Endothelial cell of umbilical vein (primary cell): ENCODE measurements at regions not wholly inside any gene's neighbourhood (a gene's known extent, or its start where the extent isn't known, plus 50 kb on each side); places are given as distances from the start of the nearest gene placed in this dataset.

Source experiments
- BruUV-seq: library from RNA; stranded (reverse); fragments of 400-500 nt; replicated peaks from 2 replicates; lab custom pipeline; 2021; lab: Mats Ljungman, UMichigan
- CTCF ChIA-PET: fragments of 300-600, 350-600 bp; sonication (Branson Sonifier 250); formaldehyde crosslinking; loops from one replicate; lab custom pipeline; 2021; ENCODE audit warnings: antibody characterized with exemption, inconsistent platforms; lab: Charles Lee
- POLR2A ChIA-PET: fragments of 300-600, 350-600 bp; sonication (Branson Sonifier 250); formaldehyde crosslinking; loops from one replicate; lab custom pipeline; 2021; ENCODE audit warnings: antibody characterized with exemption, inconsistent platforms; lab: Charles Lee
- DNase-seq: peaks from one replicate; pipeline ENCODE4 v3.0.0-alpha.2; 2011; ENCODE audit warnings: low read depth, low spot score
- FAIRE-seq: peaks from 2 replicates; lab custom pipeline; 2011; peaks lifted over from hg19 to GRCh38; lab: Jason Lieb, UNC
- H2AFZ ChIP-seq: 2 replicates; pipeline ENCODE4 v1.6.0; 2012; ENCODE audit warnings: low read depth, low read length, control low read depth, inconsistent platforms
- H3K27ac ChIP-seq: 2 replicates; pipeline ENCODE4 v1.5.1; 2011; ENCODE audit warnings: low read depth, mild to moderate bottlenecking, control low read depth, low read length, moderate library complexity; ENCODE audit not compliant: insufficient read depth
- H3K27me3 ChIP-seq, 2 experiments: 2 replicates each; pipeline versions ENCODE4 v1.6.0 to v1.6.1; 2011; ENCODE audit warnings: low read length in 2 of 2, mixed read lengths in 1 of 2; ENCODE audit not compliant: control insufficient read depth in 2 of 2, insufficient read depth in 2 of 2
- H3K36me3 ChIP-seq, 2 experiments: 2 replicates in 1 of 2; 3 replicates in 1 of 2; pipeline ENCODE4 v1.5.1; 2011; ENCODE audit warnings: low read length in 2 of 2, mild to moderate bottlenecking in 1 of 2, moderate library complexity in 1 of 2; ENCODE audit not compliant: control insufficient read depth in 2 of 2, insufficient read depth in 2 of 2; ENCODE audit errors: extremely low read depth in 1 of 2
- H3K4me1 ChIP-seq: 3 replicates; pipeline ENCODE4 v1.5.1; 2011; ENCODE audit warnings: mild to moderate bottlenecking, low read length; ENCODE audit not compliant: control insufficient read depth, insufficient read depth; ENCODE audit errors: extremely low read depth
- H3K4me2 ChIP-seq: 2 replicates; pipeline ENCODE4 v1.6.1; 2011; ENCODE audit warnings: low read length, control low read depth, mixed read lengths; ENCODE audit not compliant: insufficient read depth
- H3K4me3 ChIP-seq, 3 experiments: fragments of 200-600 bp in 1 of 3; sonication (generic), shearing (Covaris generic) in 1 of 3; replicated peaks in 1 of 3; 2 replicates each; pipeline ENCODE4 v1.5.1; 2011 to 2016; ENCODE audit warnings: control low read depth in 3 of 3, low read length in 3 of 3, mild to moderate bottlenecking in 2 of 3, inconsistent platforms in 1 of 3, low read depth in 1 of 3, moderate library complexity in 1 of 3; ENCODE audit not compliant: insufficient read depth in 1 of 3
- H3K79me2 ChIP-seq: 2 replicates; pipeline ENCODE4 v1.6.0; 2012; ENCODE audit warnings: low read length, inconsistent platforms; ENCODE audit not compliant: control insufficient read depth, insufficient read depth
- H3K9ac ChIP-seq: replicated peaks from 2 replicates; pipeline ENCODE3; 2011; ENCODE audit warnings: low read length, control low read depth; ENCODE audit not compliant: insufficient read depth; ENCODE audit errors: extremely low read depth
- H3K9me1 ChIP-seq: replicated peaks from 3 replicates; pipeline ENCODE4 v1.6.0; 2011; ENCODE audit warnings: mild to moderate bottlenecking, low read length; ENCODE audit not compliant: control insufficient read depth, insufficient read depth; ENCODE audit errors: extremely low read depth
- H3K9me3 ChIP-seq: replicated peaks from 2 replicates; pipeline ENCODE4 v1.5.1; 2012; ENCODE audit warnings: low read length, inconsistent platforms; ENCODE audit not compliant: control insufficient read depth, insufficient read depth
- H4K20me1 ChIP-seq: replicated peaks from 2 replicates; pipeline ENCODE3; 2011; ENCODE audit warnings: mild to moderate bottlenecking, low read length; ENCODE audit not compliant: control insufficient read depth, insufficient read depth; ENCODE audit errors: extremely low read depth
- CTCF ChIP-seq, 2 donors: IDR thresholded peaks; 1 replicate in 1 of 2; 2 replicates in 1 of 2; pipeline ENCODE4 v1.5.1; 2011; ENCODE audit warnings: low read length in 2 of 2, mild to moderate bottlenecking in 2 of 2, moderate library complexity in 2 of 2, control low read depth in 1 of 2, inconsistent platforms in 1 of 2, low read depth in 1 of 2; ENCODE audit not compliant: insufficient read depth in 1 of 2; ENCODE audit errors: extremely low read depth in 1 of 2
- EZH2 ChIP-seq: IDR thresholded peaks from 2 replicates; pipeline ENCODE4 v1.6.1; 2012; ENCODE audit warnings: borderline replicate concordance, low read depth, mild to moderate bottlenecking, moderate library complexity, low read length, inconsistent platforms; ENCODE audit not compliant: severe bottlenecking
- FOS ChIP-seq: IDR thresholded peaks from 2 replicates; pipeline ENCODE4 v1.6.1; 2011; ENCODE audit warnings: mild to moderate bottlenecking, low read length, moderate library complexity, borderline replicate concordance; ENCODE audit not compliant: insufficient read depth
- GATA2 ChIP-seq: IDR thresholded peaks from 2 replicates; pipeline ENCODE4 v1.7.0; 2011; ENCODE audit warnings: low read depth, mild to moderate bottlenecking, moderate library complexity, mixed read lengths, low read length; ENCODE audit not compliant: insufficient read length, insufficient read depth
- JUN ChIP-seq: IDR thresholded peaks from 2 replicates; pipeline ENCODE4 v1.6.1; 2011; ENCODE audit warnings: borderline replicate concordance, low read depth; ENCODE audit not compliant: insufficient read length, insufficient read depth
- MAX ChIP-seq: IDR thresholded peaks from 2 replicates; pipeline ENCODE4 v1.6.1; 2011; ENCODE audit not compliant: insufficient read depth, insufficient read length
- MYC ChIP-seq: IDR thresholded peaks from one replicate; pipeline ENCODE4 v1.6.1; 2011; ENCODE audit warnings: mild to moderate bottlenecking, low read depth, low read length
- POLR2A ChIP-seq: IDR thresholded peaks from 2 replicates; pipeline ENCODE4 v1.6.1; 2012; ENCODE audit warnings: low read depth, mild to moderate bottlenecking, control low read depth, low read length
- POLR2AphosphoS5 ChIP-seq: IDR thresholded peaks from 2 replicates; pipeline ENCODE4 v1.6.1; 2012; ENCODE audit warnings: low read depth, mild to moderate bottlenecking, control low read depth, low read length, moderate library complexity; ENCODE audit not compliant: insufficient read depth
- dilution Hi-C: fragments of 300-500 bp; cut with MboI; formaldehyde crosslinking; loops from one replicate; pipeline ENCODE4 v1.15.0; 2019; ENCODE audit warnings: low sequenced_read_pairs; ENCODE audit not compliant: extremely low pct_ligation_motif_present
- intact Hi-C: fragments of 100-400 bp; cut with micrococcal nuclease; formaldehyde crosslinking; loops from one replicate; pipeline ENCODE4 v1.10.0; 2022

DNA sequence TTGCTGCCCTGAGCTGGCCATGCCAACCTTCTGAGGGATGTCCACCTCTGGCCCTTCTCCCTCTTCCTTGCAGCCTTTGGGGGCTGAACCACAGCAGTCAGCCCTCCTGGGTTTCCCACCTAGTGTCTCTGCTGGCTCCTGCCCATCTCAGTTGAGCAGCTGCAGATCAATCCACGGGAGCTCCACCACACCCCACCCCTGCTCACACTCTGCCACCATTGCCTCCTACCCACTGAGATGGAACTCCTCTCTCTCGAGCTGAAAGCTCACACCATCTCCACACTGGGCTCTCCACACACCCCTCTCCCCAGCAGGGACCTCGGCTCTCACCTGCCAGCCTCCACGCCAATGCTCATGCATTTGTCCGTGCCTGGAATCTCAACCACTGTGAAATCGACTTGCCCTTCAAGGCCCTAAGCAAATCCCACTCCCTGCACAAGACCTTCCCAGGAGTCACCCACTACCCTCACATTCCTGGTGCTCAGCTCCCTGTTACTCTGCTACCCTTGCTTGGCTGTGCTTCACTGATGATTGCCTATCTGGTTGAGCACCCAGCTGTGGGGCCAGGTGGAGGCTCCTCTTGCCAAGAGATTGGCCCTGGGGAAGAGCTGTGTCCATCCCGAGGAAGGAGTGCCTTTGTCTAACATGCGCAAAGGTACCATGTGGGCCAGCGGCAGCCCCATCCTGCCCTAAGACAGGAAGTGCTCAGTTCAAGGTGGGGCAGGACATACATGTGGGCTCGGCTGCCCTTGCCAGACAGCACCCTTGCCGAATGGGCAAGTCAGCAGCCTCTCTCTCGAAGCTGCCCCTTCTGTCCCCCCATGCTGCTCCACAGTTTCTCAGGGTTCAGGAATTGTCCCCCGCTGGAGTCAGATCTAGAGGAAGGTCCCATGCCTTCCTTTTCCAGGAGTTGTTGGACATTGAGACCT is 208.7 kb downstream of the CYP26B1 start:
- Histone ChIP-seq H3K27ac (no peak overlapping the region), H3K9me3 (no peaks in the 10 kb centered on the region)
- no peak for TF ChIP-seq MAX
- TF ChIP-seq GATA2: no peak
- no peak for TF ChIP-seq EZH2
- no peak for TF ChIP-seq FOS
- TF ChIP-seq POLR2AphosphoS5: no peak
- no peak for TF ChIP-seq MYC
- no peak for TF ChIP-seq POLR2A
- TF ChIP-seq CTCF (IDR thresholded peaks at IDR 0.05; ENCODE audit: extremely low read depth in 1 of 2, insufficient read depth in 1 of 2, low read depth in 1 of 2, low read length in 2 of 2): no peak
- TF ChIP-seq JUN: no peak

More for the DNA sequence above, 208.7 kb downstream of the CYP26B1 start:
- Histone ChIP-seq H3K4me1 (no peaks in the 10 kb centered on the region), H4K20me1 (no peaks in the 10 kb centered on the region), H3K4me3 (no peak overlapping the region), H3K4me2 (no peak overlapping the region), H3K36me3 (no peaks in the 10 kb centered on the region), H3K9me1 (no peaks in the 10 kb centered on the region), H3K9ac (no peak overlapping the region), H3K27me3 (peaks cover 2% of the 10 kb centered on the region in 2 experiments), H2AFZ (no peak overlapping the region), H3K79me2 (no peaks in the 10 kb centered on the region)
- DNase-seq: no peak
- intact Hi-C loops: no loop called here
- FAIRE-seq: no peak
- dilution Hi-C loops: no loop called here
- POLR2A ChIA-PET: no interaction called here
- CTCF ChIA-PET: interaction anchor here (1.3 to 7.6 kb wide), 2 partner anchors 13 to 15 kb away, joined by 3 to 76 read pairs; no protein-coding TSS in a partner anchor
- no TSS peak for BruUV-seq
